Heart left ventricle (tissue), 13 donors: ENCODE measurements at regions not wholly inside any gene's neighbourhood (a gene's known extent, or its start where the extent isn't known, plus 50 kb on each side); places are given as distances from the start of the nearest gene placed in this dataset.

ENCODE experiments used
- POLR2A ChIP-seq, 2 donors: fragments of 450-650 bp; IDR thresholded peaks; one replicate each; pipeline ENCODE4 v1.6.1; 2017; ENCODE audit warnings: antibody characterized with exemption in 2 of 2, mild to moderate bottlenecking in 2 of 2, moderate library complexity in 2 of 2
- TF ChIP-seq, protein P1 (sequence below), 12 donors: fragments of 200-600 bp; sonication (generic) in 4 of 12; IDR thresholded peaks; one replicate each; pipeline versions ENCODE4 v1.5.0 to v1.8.0; 2018 to 2022; ENCODE audit warnings: antibody characterized with exemption in 12 of 12, mild to moderate bottlenecking in 5 of 12
- donor health status: ischemic (EF 13 %, LVEDD 7.1; RV severe dilation, severe dysfunction).
- donor health status: DM: no; HTN: yes; CAD: no.
- donor health status: DM: no; HTN: no; CAD: no.
- donor health status: ischemic (EF 25% LVEDD 6.9; RV normal size, moderate dysfunction).
- donor health status: ischemic (EF 25% LVEDD 5.7; RV mildly dilated, moderate dysfunction).
- donor health status: ischemic (EF 35%, LVEDD 5.7; RV mildly dilated, moderate dysfunction).
- donor health status: nonischemic (EF 11% LVEDD 7.7; RV severe dilation, severe dysfunction).
- donor health status: DM: yes; HTN: yes; CAD: no.
- donor health status: PGD.
- donor health status: ischemic (EF 29% LVEDD 5.4; RV normal size, mild dysfunction).
- donor health status: nonischemic (EF 23%, LVEDD 6.1; RV moderate dilation, normal function).

DNA sequence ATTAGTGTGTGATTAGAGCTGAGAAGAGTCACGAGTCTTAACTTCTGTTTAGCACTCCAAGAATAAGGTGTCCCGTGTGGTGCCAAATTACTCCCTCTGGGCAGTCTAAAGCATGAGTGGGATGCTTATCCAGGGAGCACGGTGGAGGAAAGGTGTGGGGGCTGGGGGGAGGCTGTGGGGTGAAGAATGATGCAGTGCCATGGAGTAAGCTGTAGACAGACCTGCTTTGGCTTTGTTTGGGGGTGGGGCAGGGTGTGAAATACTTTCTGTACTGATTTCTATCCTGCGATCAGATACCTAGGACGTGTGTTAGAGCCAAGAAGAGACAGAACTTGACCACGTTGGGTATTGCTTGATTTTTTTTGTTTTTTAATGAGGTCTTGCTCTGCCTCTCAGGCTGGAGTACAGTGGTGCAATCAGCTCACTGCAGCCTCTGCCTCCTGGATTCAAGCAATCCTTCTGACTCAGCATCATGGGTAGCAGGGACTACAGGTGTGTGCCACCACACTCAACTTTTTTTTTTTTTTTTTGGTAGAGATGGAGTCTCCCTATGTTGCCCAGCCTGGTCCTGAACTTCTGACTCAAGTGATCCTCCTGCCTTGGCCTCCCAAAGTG is 232.8 kb downstream of the MAN2A1 start:
- no peak for TF ChIP-seq POLR2A (IDR thresholded peaks at IDR 0.05)
- TF ChIP-seq, protein P1, sequence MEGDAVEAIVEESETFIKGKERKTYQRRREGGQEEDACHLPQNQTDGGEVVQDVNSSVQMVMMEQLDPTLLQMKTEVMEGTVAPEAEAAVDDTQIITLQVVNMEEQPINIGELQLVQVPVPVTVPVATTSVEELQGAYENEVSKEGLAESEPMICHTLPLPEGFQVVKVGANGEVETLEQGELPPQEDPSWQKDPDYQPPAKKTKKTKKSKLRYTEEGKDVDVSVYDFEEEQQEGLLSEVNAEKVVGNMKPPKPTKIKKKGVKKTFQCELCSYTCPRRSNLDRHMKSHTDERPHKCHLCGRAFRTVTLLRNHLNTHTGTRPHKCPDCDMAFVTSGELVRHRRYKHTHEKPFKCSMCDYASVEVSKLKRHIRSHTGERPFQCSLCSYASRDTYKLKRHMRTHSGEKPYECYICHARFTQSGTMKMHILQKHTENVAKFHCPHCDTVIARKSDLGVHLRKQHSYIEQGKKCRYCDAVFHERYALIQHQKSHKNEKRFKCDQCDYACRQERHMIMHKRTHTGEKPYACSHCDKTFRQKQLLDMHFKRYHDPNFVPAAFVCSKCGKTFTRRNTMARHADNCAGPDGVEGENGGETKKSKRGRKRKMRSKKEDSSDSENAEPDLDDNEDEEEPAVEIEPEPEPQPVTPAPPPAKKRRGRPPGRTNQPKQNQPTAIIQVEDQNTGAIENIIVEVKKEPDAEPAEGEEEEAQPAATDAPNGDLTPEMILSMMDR (IDR thresholded peaks at IDR 0.05), result no peak
